Tibial nerve (tissue), 3 donors: ENCODE measurements at regions not wholly inside any gene's neighbourhood (a gene's known extent, or its start where the extent isn't known, plus 50 kb on each side); places are given as distances from the start of the nearest gene placed in this dataset.

Experiments
- POLR2A ChIP-seq, 2 donors: fragments of 450-650 bp; IDR thresholded peaks; one replicate each; pipeline ENCODE4 v1.6.1; 2017; ENCODE audit warnings: antibody characterized with exemption in 2 of 2, mild to moderate bottlenecking in 2 of 2, moderate library complexity in 2 of 2
- TF ChIP-seq, protein P1 (sequence below), 5 experiments: fragments of 200-600 bp in 3 of 5; fragments of 450-650 bp in 2 of 5; sonication (generic) in 3 of 5; IDR thresholded peaks; one replicate each; pipeline ENCODE4 v1.5.1; 2016 to 2019; ENCODE audit warnings: antibody characterized with exemption in 5 of 5, mild to moderate bottlenecking in 3 of 5, moderate library complexity in 2 of 5

DNA sequence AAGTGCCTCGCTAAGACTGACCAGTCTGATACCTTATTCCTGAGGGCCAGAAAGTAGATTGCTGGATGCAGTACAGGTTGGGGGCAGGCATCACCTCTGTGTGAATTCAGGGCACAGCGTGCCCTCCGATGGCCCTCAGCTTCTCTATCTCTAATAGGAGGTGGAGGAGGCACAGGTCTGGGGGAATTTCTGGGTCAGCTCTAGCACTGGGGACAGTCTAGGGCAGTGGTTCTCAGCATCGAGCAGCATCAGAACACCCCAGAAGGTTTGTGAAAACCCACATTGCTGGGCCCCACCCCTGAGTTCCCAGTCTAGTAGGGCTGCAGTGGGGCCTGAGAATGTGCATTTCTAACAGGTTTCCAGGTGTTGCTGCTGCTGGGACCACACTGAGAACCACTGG lies 166.7 kb downstream of the CDC5L start:
- TF ChIP-seq, protein P1, sequence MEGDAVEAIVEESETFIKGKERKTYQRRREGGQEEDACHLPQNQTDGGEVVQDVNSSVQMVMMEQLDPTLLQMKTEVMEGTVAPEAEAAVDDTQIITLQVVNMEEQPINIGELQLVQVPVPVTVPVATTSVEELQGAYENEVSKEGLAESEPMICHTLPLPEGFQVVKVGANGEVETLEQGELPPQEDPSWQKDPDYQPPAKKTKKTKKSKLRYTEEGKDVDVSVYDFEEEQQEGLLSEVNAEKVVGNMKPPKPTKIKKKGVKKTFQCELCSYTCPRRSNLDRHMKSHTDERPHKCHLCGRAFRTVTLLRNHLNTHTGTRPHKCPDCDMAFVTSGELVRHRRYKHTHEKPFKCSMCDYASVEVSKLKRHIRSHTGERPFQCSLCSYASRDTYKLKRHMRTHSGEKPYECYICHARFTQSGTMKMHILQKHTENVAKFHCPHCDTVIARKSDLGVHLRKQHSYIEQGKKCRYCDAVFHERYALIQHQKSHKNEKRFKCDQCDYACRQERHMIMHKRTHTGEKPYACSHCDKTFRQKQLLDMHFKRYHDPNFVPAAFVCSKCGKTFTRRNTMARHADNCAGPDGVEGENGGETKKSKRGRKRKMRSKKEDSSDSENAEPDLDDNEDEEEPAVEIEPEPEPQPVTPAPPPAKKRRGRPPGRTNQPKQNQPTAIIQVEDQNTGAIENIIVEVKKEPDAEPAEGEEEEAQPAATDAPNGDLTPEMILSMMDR (IDR thresholded peaks at IDR 0.05), result no peak
- TF ChIP-seq POLR2A (IDR thresholded peaks at IDR 0.05), result no peak
